ENCODE measurements at regions not wholly inside any gene's neighbourhood (a gene's known extent, or its start where the extent isn't known, plus 50 kb on each side); places are given as distances from the start of the nearest gene placed in this dataset.

DNA sequence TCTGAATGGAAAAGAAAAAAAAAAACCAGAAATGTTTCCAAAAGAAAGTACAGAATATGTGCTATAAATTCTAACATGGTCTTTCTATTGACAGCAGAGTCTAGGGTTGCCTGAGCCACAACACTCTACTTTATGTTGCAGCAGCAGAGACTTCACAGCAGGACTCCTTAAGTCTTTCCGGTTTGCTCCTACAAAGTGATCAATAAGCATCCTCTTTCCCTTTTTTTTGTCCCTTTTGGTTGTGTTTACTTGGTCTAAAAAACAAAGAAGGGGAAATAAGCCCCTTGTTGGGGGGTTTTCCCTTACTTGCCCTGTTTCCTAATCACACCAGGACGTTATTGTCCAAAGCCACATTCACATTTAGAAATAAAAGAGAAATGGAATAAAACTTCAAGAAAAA is 163.1 kb upstream of the MPPED2 start:
- DNase-seq (ENCODE audit: low read depth): no peak
- H3K4me3 ChIP-seq (ENCODE audit: low read depth, low read length): no peak overlapping the region

DNA sequence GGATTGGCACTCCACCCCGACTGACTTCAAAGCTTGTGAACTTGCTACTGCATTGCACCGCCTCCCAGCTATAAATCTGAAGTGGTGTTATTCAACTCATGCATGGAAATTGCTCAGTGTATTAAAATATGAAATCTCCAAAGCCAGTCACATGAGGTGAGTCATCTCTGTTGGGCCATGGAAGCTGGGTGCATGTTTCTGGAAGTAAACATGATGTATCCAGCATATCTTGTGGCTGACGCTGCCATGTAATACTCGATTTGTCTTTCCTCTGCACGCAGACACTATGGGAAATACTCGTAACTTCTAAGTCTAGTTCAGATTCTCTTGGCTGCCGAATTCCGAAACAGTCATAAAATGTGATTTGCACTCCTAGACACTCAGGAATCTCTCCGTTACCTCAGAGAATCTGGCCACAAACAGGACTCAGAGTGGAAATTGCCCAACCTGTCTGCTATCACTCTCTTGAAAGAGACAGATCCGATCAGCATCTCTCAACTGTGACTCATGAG is 154.9 kb upstream of the MPPED2 start:
- H3K4me3 ChIP-seq (ENCODE audit: low read depth, low read length): no peak overlapping the region
- peak; percentile 80 for DNase-seq (ENCODE audit: low read depth)

- no peak overlapping the region for H3K4me3 ChIP-seq (ENCODE audit: low read depth, low read length)
- DNase-seq (ENCODE audit: low read depth): no peak
These were observed 153.9 kb upstream of the MPPED2 start for GRCh38 chr11:30740091-30740490.

GRCh38 chr11:30735946-30736345 is 149.8 kb upstream of the MPPED2 start:
- no peak overlapping the region for H3K4me3 ChIP-seq (ENCODE audit: low read depth, low read length)
- no peak for DNase-seq (ENCODE audit: low read depth)

- H3K4me3 ChIP-seq (ENCODE audit: low read depth, low read length): no peak overlapping the region
These were observed 147.6 kb upstream of the MPPED2 start for GRCh38 chr11:30733748-30734147.

GRCh38 chr11:30730011-30730410 is 143.9 kb upstream of the MPPED2 start:
- no peak for DNase-seq (ENCODE audit: low read depth)
- H3K4me3 ChIP-seq (ENCODE audit: low read depth, low read length): no peak overlapping the region

More at GRCh38 chr11:30733748-30734147, 147.6 kb upstream of the MPPED2 start:
- no peak for DNase-seq (ENCODE audit: low read depth)

DNA sequence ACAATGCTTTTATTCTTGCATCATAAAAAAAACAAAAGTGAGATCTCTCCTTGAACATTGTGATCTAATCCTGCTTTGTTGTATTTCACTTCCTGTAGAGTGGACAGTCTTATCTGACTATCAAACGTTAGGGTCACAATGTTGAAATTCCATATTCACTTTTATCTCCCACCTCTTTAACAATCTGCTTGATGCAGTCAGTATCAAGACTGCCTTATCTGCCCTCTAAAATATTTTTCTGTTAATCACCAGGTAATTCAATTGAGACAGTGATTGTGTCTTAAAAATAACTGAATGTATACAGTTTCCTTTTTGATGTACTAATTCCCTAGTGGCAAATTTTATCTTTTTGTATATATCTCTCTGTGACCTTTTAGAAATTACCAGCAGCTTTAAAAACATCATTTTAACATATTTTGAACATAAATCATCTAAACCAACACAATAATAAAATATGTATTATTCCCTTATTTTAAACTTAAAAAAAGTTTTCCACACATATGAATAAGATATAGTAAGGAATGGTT is 143.1 kb upstream of the MPPED2 start:
- DNase-seq (ENCODE audit: low read depth): no peak
- H3K4me3 ChIP-seq (ENCODE audit: low read depth, low read length): no peak overlapping the region

DNA sequence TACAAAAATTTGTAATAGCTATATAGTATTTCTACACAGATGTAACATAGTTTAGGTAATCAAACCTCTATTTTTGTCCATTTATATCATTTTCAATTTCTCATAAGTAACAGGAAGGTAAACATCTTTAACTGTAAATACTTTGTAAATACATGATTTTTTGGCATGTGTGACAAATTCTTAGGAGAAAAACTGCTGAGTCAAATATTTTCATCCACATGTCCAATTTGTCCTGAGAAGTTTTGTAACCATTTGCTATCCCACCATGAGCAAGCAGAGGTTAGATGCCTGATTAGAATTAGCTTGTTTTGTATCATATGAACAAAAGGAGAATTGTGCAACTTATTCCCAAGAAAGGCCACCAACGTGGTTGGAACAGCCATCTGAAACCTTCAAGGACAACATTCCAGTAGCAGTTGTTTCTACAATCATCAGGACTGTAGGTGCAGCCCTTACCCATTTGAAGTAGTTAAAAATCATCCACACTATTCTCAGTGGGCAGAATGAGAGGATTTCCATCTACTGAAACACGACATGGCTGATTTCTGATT is 139.6 kb upstream of the MPPED2 start:
- H3K4me3 ChIP-seq (ENCODE audit: low read depth, low read length): no peak overlapping the region
- no peak for DNase-seq (ENCODE audit: low read depth)

DNA sequence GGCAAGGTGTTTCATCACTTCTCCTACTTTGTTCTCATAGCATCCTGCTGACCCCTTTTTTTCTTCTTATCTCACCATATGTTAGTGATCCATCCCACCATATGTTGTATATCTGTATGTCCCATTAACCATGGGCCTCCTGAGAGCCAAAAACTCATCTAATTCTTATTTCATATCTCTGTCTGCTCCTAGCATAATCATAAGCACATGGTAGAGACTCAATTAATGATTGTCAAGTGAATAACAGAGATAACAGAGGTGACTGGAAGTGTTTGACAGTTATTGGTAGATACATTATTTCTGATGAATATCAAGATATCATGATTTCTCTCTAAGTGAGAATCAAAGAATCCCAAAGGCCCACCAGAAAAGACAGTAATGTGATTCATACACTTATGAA is 138.1 kb upstream of the MPPED2 start:
- no peak overlapping the region for H3K4me3 ChIP-seq (ENCODE audit: low read depth, low read length)
- no peak for DNase-seq (ENCODE audit: low read depth)

- no peak overlapping the region for H3K4me3 ChIP-seq (ENCODE audit: low read depth, low read length)
- no peak for DNase-seq (ENCODE audit: low read depth)
These were observed 133.2 kb upstream of the MPPED2 start for GRCh38 chr11:30719371-30719770.

GRCh38 chr11:30717641-30718040 is 131.5 kb upstream of the MPPED2 start:
- DNase-seq (ENCODE audit: low read depth): no peak
- no peak overlapping the region for H3K4me3 ChIP-seq (ENCODE audit: low read depth, low read length)

DNA sequence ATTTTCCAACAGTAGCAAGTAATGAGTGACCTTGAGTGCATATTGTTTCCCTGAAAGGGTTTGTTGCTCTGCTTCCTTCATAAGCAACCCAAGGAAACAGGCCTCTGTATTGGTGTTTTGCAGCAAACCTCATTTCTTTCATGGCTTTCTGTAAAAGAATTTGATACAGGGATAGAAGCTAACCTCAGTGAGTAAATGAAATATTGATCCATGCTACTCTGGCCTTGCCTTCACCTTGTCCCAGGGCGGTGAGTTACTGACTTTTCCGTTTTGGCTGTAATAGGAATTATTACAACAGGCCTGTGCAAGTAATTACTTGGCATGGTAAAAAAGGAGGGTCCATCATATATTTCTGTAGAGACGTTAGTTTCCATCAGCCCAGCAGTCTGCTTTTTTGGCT is 130.9 kb upstream of the MPPED2 start:
- H3K4me3 ChIP-seq (ENCODE audit: low read depth, low read length): no peak overlapping the region
- DNase-seq (ENCODE audit: low read depth): no peak

GRCh38 chr11:30712749-30713148 is 126.6 kb upstream of the MPPED2 start:
- no peak overlapping the region for H3K4me3 ChIP-seq (ENCODE audit: low read depth, low read length)
- no peak for DNase-seq (ENCODE audit: low read depth)

DNA sequence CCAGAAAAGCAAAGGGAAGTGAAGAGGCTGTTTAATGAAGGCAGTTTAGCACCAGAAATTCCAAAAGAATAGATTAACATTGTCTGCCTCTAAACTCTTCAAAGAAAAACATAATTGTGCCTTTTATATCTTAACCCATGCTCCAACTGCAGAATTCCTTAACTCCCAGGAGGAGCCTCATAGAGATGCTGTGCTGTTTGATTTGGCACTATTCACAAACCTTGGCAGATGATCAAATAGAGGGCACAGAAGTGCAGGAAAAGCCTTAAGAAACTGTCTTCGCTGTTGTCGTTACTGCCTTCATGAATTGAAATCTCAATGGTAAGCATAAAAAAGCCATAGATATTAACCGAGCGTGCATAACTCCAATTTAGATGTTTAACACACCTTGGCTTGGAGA is 124.1 kb upstream of the MPPED2 start:
- no peak overlapping the region for H3K4me3 ChIP-seq (ENCODE audit: low read depth, low read length)

DNA sequence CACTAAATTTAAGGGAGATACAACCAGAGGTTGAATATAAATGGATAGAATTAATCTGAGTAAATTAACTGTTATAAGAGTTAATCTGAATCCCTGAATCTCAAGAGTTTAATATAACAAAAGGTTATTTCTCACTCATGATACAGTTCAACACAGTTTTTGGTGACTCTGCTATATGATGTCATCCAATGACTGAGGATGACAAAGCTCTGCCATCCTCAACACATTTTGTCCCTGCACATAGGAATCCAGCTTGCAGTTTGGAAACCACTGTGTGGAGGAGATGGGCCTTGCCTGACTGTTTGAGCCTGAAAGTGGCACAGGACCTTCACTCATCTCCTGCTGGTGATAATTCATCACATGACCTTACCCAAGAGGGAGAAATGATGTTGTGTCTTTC is 121.0 kb upstream of the MPPED2 start:
- DNase-seq (ENCODE audit: low read depth): no peak
- H3K4me3 ChIP-seq (ENCODE audit: low read depth, low read length): no peak overlapping the region

More for the DNA sequence above, 124.1 kb upstream of the MPPED2 start:
- DNase-seq (ENCODE audit: low read depth): peak; percentile 43

DNA sequence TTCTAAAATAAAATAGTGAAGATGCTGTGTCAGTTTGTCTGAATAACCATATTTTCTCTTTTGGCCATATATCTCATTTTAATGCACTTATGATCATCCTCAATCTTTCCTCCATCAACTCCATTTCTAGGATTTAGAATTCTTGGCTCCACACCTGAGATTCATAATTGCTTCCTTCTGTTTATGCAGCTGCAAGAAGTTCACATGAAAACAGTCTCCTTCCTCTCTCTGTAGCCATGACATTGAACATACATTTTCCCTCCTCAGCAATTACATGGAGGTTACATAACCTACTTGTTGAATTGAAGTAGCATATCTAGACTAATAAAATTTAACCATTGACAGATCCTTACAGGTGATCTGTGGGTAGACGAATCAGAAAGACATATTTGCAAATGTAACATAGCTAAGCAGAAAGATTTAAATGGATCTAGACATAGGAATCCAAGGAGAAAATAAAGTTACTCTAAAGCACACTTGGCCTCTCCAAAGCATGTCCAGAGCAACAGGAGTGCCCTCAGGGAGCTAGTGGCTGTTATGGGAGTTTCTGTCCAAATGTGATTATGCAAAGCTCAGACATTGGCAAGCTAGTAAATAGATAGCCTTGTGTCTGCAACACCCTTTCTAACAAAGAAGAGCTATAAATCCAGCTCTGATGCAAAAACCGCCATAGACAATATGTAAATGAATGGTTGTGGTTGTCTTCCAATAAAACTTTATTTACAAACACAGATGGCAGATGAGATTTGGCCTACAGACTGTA is 119.9 kb upstream of the MPPED2 start:
- H3K4me3 ChIP-seq (ENCODE audit: low read depth, low read length): no peak overlapping the region
- DNase-seq (ENCODE audit: low read depth): no peak

DNA sequence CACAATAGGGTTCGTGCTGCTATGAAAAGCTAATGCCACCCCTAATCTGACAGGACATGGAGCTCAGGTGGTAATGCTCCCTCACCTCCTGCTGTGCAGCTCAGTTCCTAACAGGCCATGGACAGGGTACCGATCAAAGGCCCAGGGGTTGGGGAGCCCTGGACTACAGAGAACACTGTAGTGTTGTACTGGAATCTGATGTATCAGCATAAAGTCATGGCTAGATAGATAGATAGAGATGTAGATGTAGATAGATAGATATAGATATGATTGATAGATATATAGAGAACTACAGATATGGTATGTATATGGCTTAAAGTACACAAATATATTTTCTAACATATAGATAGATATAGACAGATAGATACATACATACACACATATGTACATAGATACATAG is 112.3 kb upstream of the MPPED2 start:
- DNase-seq (ENCODE audit: low read depth): no peak
- no peak overlapping the region for H3K4me3 ChIP-seq (ENCODE audit: low read depth, low read length)

DNA sequence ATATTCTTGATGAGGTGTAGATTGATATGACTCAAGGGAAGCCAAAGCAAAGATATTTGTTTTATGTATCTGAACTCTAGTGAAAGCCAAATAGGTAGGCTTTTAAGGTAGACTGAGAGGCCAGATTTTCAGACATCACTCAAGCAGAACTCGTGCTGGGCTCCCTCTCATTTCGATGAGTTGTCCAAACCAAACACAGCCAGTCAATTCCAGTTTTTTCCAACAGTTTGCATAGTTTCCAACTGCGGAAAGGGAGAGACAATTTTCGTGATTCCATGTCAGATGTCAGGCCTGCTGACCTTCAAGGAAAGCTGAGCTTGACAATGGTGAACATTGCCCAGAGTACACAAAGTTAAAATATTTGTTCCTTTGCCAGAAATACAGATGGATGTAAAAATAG is 110.9 kb upstream of the MPPED2 start:
- no peak overlapping the region for H3K4me3 ChIP-seq (ENCODE audit: low read depth, low read length)
- DNase-seq (ENCODE audit: low read depth): no peak

- DNase-seq (ENCODE audit: low read depth): no peak
- H3K4me3 ChIP-seq (ENCODE audit: low read depth, low read length): no peak overlapping the region
These were observed 98.6 kb upstream of the MPPED2 start for GRCh38 chr11:30684772-30685171.

- no peak overlapping the region for H3K4me3 ChIP-seq (ENCODE audit: low read depth, low read length)
- DNase-seq (ENCODE audit: low read depth): peak; percentile 17
These were observed 97.0 kb upstream of the MPPED2 start for GRCh38 chr11:30683176-30683575.

GRCh38 chr11:30666817-30667216 is 80.7 kb upstream of the MPPED2 start:
- DNase-seq (ENCODE audit: low read depth): no peak
- H3K4me3 ChIP-seq (ENCODE audit: low read depth, low read length): no peak overlapping the region

Measured in skeletal muscle cell (primary cell).